GM21723 (cell line): ENCODE measurements at regions not wholly inside any gene's neighbourhood (a gene's known extent, or its start where the extent isn't known, plus 50 kb on each side); places are given as distances from the start of the nearest gene placed in this dataset.

Experiments used
- ATAC-seq: cut with Tn5 transposase; IDR thresholded peaks from one replicate; pipeline ENCODE4 v1.9.1; 2021; ENCODE audit warnings: mild to moderate bottlenecking, moderate library complexity; ENCODE audit not compliant: unreplicated experiment

DNA sequence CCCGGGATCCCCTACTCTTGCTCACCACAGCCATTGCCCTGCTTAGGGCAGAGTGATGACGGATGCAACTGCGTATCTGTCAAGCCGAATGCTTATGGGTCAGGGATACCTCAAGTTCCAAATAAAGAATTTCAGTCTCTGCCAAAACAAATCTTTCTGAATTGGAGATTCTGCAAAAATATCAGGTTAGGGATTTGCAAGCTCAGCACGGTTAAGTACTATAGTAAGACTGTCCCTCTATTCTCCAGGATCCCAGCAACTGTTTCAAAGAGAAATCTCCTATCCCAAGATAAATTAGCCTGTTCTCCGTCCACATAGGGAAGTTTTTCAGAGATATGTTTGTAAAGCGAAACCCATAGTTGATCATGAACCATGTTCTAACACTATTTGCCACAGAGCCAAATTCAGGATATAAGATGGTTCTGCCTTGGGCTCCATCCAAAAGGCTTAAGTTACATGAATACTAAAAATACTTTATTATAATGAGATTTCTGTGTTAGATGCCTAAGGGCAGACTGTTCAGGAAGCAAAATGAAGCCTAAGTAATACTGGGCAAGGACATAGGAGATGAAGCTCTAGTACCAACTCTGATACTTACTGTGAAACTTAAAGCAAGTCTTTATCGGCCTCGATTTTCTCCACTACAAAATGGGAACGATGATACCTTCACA is 100.1 kb upstream of the LPP start:
- ATAC-seq = no peak

DNA sequence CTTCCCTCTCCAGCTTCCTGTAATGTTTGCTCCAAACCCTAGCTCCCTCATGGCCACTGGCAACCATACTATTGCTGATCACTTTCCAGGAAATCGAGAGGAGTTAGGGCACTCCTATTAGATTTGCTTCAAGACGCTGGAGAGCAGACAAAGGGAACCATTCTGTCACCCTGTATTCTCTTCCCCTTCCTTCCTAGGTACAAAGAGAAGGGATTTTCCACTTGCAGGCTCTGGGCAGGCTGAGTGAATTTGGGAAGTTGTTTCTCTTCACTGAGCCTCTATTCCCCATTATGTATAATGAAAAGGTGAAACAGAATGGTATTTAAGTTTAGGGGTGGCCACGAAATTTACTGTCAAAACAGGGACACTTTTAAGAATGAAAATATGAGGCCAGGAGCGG is 99.4 kb upstream of the LPP start:
- no peak for ATAC-seq

DNA sequence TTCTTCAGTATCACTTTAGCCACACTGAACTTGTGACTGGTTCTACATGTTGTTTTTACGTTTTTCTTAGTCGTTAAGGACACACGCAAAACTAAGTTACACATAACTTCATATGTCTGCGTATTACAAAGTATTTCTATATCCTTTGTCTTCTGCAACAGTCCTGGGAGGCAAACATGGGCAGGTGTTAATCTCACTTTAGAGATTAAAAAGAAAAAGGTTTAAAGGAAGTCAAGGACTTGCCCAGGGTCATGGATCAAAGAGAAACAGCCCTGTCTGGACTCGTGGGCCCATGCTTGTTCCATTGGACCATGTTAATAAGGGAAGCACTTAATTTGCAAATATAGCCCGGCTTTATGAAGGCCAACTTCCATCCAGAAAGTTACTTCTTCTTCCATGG is 98.6 kb upstream of the LPP start:
- ATAC-seq = no peak

DNA sequence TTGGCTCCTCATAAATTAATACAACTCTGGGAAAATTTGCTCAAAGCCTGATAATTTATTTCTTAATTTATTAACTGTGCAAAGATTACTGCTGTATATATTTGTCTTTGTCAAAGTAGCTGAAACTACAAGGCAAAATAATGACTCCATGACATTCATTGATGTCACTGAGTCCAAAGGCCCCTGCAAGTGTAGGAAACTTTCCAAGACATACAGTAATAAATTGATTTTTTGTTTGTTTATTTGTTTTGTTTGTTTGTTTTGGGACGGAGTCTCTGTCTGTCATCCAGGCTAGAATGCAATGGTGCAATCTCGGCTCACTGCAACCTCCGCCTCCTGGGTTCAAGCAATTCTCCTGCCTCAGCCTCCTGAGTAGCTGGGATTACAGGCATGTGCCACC is 96.8 kb upstream of the LPP start:
- no peak for ATAC-seq

DNA sequence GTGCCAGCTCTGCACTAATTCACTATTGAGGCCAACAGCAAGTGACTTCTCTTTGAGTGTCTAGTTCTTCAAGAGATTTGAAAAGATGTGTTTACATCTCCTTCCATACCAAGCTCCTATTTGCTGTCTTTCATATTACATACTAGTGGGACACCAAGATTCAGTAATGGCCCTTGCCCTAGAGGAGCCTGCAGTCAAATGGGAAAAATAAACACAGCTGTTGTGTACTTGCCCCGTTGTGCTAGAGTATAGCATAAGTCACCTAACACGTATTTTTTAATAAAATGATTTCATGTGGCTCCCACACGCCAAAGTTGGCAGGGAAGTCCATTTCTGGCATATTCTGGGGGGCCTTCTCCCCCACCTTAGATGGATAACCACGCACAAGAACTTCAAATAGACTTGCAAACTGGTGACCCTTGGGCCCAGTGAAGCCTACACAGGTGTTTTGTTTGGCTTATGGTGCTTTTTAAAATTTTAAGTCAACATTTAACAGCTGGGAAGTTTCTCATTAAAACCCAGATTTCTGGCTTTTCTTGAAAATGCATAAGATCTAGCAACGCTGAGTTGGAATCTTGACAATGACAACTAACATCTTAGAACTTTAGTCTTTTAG is 95.3 kb upstream of the LPP start:
- ATAC-seq = no peak

DNA sequence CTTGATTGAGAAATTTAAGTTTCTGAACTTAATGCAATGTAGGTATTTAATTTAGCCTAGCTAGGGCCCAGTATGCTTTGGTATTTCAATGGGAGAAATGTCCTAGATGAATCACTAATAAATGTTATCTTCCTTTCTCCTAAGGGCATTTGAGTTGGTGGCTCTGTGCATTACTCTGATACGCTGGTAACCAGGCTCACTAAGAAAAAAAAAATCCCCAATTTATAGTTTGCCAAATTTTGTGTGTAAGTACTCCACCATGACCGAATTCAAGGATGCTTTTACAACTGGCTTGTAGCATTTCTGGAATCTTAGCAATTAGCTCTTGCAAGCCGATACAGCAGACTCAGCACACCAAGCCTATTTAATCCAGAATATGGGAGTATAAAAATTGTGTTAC is 94.6 kb upstream of the LPP start:
- no peak for ATAC-seq

DNA sequence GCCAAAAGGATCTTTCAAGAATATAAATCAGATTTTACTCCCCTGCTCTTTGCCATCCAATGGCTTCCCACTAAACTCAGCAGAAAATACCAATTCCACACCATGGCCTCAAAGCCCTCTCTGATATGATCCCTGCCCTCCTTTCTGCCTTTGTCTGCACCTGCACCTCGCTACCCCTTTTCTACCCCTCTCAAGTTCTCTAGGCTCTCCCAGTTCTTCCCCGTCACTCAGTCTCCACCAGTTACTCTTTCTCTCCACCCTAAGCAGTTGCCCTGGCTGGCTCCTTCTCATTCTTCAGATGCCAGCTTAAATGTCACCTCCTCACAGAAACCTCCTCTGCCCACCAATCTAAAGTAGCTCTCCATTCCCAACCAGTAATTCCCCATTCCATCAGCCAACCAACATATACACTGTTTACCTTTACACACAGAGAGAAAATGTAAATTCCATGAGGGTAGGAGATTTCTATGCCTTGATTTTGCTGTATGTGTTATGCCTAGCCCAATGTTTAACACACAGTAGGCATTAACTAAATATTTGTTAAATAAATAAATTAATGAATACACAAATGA is 93.6 kb upstream of the LPP start:
- no peak for ATAC-seq

DNA sequence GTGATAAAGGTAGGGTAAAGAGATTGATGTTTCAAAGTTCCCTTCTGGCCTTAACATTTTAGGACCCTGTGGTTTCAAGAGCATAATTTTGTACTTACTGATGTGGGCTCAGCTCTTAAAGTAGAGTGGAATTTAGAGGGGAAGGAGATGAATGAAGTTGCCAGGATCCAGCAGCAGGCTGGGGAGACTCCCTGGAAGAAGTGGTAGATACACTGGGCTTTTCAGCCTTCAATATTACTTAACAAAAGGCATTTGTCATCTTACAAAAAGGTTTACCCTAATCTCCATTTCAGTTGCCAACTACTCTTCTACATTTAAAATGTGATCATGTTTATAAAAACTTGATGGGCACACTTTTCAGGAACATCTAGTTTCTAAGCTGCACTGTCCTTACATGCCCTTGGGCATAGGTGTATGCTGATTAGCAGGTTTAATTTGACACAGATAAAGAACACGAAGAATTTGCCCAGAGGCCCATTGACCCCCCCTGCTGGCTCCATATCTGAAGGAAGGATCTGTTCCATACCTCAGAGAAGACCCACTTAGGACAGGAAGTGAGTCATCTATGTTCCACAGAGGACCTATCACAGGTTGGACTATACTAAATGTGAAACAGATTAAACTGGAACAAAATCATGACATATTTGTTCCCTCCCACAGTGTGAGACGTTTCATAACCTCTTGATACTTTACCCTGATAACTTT is 93.0 kb upstream of the LPP start:
- no peak for ATAC-seq

DNA sequence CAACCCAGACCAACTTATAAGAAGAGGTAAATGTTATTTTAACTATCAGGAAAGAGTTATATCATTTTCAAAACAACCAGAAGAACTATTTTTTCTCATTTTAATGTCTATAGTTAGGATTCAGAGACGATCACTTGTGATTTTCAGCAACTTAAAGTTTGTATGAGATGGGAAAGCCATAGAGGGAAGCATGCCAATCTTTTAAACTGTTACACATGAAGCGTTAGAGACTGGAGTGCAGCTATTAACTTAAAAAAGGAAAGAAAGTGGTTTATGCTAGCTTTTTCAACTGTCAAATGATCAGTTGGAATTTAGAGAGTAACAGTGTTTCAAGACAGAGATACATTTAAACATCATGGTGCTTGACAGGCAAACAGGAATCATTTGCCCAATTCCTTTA is 91.7 kb upstream of the LPP start:
- ATAC-seq = no peak

DNA sequence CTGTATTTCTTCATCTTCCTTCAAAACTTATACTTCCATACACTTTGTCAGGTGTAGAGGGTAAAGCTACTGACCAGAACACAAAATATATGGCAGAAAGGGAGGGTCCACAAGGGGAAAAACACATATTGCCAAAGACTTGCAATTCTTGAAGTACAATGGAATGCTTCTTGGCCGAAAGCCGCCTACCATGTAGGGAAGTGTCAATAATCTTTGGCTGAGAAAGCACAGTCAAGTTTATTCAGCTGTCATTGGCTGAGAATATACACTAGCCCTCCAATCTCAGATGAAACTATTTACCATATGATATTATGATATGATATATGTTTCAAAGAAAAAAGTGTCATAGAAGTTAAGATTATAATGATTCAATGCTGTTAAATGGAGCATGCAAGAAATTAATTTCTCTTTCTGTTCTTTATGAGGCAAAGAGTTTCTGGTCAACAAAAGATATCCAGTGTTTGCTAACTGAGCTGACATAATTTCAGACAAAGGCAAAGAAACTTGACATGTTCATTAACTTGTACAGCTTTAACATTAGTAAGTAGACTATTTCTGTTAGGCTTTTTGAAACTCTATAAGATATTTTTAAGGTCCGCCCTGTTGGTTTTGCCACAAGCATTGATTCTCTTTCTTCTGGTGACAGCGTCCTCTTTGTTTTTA is 89.0 kb upstream of the LPP start:
- no peak for ATAC-seq

DNA sequence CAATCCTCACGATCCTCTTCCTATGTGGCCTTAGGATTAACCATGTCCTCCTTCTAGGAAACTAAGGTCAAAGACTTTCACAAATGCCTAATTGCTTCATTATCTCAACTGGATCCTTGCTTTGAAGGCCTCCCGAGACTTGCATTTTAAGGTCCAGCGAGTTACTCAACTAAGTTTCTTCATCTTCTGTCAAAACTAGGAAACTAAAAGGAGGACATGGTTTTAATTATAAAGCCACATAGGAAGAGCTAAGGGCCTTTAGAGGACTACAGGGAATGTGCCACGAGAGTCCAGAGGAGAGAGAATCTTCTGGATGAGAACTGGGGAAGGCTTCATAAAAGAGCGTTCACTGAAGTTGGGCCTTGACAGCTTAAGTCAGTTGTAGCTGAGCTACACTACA is 87.8 kb upstream of the LPP start:
- no peak for ATAC-seq

DNA sequence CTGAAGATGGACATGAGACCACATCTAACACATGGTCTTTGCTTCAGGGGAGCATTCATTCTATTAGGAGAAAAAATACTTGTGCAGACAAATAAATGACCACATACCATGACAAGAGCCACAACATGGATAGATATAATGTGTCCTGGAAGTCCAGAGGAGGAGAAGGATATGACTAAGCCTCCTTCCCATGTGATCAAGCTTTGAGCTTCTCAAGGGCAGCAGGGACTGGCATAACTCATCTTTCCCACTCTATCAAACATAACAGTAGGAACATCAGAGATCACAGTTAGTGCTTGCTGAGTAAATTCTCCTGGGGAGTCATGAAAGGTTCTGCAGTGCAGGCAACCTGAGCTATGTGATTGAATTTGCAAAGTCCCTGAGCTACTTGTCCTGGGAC is 86.0 kb upstream of the LPP start:
- ATAC-seq = no peak

DNA sequence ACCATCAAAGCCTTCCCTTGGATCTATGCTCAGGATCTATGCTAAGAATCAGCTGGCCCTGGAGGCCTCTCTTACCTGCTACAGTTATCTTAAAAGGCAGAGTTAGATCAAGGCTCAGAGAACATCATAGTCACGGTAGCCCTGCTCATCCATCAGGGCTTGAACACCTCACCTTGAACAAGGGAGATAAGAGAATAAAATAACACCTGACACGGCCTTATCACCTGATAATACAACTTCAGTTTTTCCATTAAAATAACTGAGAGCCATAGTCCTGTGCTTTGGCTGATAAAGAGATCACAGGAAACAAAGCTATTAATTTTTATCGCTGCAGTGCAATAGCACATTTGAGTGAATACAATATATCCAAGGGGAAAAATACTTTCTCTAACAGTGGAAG is 85.6 kb upstream of the LPP start:
- no peak for ATAC-seq

DNA sequence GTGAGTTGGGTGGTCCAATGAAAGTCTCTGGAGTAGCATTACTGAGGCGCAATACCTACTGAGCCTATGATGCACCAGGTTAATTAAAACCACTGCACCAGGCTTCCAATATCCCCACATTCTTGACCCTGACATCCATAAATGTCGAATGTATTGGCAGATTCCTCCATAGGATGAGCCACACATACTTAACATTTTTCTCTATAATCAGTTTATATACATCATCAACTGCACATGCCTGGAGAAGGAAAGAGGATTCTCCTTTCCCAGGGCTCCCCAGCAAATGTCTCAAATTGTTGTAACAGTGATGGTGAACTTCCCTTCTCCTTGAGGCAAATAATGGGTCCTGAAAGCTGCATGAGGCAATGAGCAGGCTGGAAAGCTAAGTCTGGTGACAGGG is 82.3 kb upstream of the LPP start:
- no peak for ATAC-seq

DNA sequence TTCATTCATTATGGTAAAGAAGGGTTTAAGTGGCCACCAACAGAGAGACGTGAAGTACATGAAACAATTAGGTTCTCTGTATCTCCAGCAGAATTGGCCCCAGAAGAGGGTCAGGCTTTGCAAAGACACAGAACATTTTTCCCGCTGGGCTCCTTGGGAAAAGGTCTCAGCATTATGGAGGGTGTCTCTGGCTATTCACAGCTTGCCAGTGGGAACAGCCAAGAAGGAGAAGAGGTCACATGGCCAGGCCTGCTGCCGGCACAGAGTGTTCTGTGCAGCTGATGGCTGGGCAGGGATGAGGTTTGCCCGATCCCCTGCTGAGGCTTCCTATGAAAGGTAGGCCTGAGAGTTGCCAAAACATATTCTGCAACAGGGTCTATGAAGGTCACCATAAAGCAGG is 77.8 kb upstream of the LPP start:
- no peak for ATAC-seq

DNA sequence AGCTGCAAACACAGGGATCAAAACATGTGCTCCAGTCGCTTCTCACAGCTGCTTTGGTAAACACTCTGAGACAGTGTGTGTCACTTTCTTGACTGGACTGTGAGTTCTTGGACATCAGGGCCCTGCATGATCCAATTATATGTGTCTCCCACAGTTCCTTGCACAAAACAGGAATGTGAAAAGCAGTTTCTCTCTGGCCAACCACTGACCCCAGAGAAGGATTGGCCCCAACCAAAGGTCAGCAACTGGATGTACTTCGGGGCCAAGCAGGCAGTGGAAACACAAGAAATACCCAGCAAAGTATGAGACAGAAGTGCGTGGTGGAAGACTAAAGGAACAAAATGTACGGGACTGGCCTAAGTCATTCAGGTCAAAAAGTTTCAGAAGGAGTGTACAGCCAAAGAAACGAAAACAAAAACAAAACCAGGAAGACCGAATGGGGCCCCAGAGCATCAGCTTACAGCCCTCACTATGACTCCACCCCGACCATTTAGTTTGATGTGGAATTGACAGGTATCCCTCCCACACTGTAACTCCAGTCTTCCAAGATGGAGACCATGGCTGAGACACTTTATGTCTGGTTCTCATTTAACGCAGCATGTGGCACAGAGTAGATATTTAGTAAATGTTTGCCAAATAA is 76.7 kb upstream of the LPP start:
- no peak for ATAC-seq

DNA sequence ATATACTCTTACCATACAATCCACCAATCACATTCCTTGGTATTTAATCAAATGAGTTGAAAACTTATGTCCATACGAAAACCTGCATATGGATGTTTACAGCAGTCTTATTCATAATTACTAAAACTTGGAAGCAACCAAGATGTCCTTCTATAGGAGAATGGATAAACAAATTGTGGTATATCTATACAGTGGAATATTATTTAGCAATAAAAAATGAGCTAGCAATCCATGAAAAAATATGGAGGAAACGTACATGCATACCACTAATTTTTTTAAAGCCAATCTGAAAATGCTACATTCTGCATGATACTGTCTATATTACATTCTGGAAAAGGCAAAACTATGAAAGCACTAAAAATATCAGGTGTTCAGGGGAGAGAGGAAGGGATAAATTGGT is 73.9 kb upstream of the LPP start:
- no peak for ATAC-seq

DNA sequence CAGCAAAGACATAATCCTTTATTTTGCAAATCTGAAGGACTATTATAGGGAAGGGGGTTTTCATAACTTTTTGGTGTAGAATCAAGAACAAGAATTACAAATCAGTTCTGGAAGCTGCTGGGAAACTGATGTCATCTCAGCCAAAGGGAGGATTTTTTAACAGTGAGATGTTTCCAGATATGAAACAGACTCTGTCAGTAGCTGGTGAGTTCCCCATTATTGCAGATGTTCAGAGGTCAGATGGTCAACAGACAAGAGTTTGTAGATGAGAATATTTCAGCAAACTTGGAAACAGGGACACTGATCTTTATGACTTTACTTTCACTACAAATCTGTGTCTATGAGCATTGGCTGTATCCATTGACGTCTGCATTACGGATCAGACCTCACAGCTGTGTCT is 71.9 kb upstream of the LPP start:
- no peak for ATAC-seq

DNA sequence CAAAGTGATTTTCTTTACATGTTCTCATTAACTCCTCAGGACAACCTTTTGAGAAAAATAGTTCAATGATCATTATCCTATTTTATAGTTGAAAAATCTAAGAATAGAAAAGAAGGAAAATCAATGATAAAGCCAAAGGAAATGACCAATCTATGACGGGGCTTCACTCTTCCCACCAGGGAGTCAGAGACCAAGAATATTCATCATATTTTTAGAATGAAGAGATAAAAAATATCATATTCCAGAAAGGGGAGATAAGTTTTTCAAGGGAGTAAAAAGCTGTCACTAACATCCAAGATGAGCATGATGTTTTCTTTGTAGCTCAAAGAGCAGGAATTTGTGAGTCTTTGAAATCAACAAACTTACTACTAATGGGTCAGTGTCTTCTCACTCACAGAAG is 71.5 kb upstream of the LPP start:
- ATAC-seq = no peak

DNA sequence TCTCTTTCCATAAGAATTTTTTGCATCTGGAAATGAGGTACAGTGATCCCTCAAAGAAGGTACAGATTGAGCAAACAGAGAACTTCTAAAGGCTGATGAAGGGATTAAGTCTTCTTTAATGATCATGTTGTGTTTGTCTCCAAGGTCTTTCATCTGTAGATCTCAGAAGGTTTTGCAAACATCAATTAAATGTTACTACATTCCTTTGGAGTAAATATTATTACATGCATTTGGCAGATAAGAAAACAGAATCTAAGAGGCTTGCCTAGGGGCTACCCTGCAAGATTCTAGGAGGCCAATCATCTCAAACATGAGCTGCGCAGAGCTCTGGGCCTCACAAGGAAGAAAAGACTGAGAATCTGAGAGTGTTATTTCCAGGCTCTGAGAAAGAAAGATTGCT is 70.9 kb upstream of the LPP start:
- no peak for ATAC-seq
